OCI-M1 (cell line): ENCODE measurements at regions not wholly inside any gene's neighbourhood (a gene's known extent, or its start where the extent isn't known, plus 50 kb on each side); places are given as distances from the start of the nearest gene placed in this dataset.
"Not testable (repeated sequence)": the region's sequence is repeated elsewhere in the genome, so short reads cannot be mapped to it uniquely, and the experiment has no call there.

Experiments
- DNase-seq: peaks from one replicate; lab custom pipeline; 2025; lab: John Stamatoyannopoulos, UW

DNA sequence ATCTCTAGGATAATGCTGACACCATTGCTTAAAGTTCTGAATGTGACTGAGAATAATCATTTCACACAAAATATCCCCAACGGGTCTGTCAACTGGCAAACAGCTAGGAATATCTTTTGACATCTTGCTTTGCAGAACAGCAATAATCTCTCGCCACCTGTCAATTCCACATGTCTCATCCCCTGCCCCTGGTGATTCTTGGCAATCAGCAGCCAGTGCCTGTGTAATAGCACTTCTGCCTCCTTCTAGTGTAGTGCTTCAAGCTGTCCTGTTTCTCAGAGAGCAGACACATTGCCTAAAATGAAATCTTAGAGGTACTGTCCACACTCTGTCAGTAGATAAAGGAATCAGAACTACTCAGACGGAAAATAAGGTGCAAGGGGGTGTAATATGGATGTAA is 984.4 kb downstream of the LTN1 start:
- peak; percentile 5 for DNase-seq

- DNase-seq, result not testable (repeated sequence)
Measured at GRCh38 chr21:28003627-28004026, 989.0 kb downstream of the LTN1 start.

- not testable (repeated sequence) for DNase-seq
Measured at GRCh38 chr21:27996906-27997305, 995.8 kb downstream of the LTN1 start.

DNA sequence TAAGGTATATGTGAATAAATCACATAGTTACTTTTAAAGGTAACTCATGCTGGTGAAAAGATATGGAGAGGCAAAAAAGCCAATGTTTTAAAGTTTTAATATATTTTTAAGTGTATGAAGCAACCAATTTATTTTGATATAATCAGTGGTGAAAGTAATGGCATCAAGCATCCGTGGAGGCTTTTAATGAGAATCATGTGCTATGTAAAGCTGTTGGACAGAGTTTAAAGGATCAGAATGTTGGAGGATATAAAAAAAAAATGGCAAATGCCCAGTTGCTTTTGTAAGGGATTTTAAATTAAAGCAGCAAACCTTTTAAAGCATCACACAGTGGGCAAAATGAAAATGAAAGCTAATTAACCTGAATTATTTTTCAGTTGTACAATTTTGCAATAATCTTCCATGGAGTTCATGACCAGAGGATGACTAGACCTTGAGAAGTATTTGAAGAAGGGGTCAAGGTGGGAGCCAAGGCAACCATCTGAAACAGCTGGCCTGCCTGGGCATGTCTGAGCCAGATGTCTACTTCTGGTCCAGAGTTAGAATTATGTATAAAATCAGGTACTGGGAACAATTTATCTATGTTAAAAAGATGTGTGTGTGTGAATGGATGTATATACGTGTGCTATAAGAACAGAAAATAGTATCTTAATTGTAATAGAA is 1007.9 kb downstream of the LTN1 start:
- DNase-seq, result not testable (repeated sequence)

GRCh38 chr21:27979446-27979845 is 1012.6 kb upstream of the ADAMTS5 start:
- DNase-seq, result not testable (repeated sequence)

- DNase-seq, result no peak
Measured at GRCh38 chr21:27975514-27975913, 1008.6 kb upstream of the ADAMTS5 start.

- DNase-seq, result not testable (repeated sequence)
Measured at GRCh38 chr21:27974152-27974551, 1007.3 kb upstream of the ADAMTS5 start.

- DNase-seq, result not testable (repeated sequence)
Measured at GRCh38 chr21:27968240-27968639, 1001.4 kb upstream of the ADAMTS5 start.

DNA sequence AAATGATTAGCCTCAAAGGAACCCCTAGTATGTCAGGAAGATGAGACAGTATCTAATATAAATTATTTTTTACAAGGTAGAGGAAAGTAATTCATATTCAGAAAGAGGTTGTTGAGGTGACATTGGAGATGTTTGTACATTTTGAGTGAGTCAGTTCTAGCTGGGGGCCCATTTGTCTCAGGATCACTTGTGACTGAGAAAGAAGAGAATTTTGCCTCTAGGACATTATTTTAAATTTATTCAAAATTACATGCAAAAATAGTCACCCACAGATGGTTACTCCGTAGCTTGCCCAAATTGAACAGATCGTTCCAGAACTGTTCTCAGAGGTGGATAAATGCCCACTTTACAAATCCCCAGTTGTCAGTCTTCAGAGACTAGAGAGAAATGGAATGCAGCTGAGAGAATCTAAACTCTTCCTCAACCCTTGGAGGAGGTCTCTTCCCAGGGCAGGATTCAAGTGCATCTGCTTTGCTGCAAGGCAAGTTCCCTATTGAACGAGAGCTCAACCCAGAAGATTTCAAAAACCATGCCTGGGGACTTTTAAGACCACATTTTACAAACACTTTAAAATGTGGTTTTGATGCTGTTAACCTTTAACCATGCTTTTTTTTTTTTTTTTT is 987.8 kb upstream of the ADAMTS5 start:
- no peak for DNase-seq

GRCh38 chr21:27953340-27954045 is 986.6 kb upstream of the ADAMTS5 start:
- DNase-seq, result peak; percentile 69

DNA sequence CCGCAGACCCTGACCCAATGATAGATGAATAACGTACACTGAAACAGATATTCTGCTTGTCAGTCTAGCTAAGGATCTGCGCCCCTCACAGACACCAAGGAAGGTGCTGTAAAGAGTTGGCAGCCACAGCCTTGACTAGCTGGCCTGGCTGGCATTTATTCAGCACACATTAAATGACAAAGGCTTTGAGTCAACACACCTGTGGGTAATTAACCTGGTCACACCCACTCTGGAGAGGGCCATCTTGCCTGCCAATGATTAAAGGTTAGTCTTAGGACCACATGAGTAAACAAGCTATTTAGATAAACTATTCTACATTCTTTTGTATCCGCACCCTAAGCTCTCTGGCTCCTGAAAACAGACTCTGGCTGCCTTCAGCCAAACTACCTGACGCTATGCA is 982.2 kb upstream of the ADAMTS5 start:
- DNase-seq, result not testable (repeated sequence)

DNA sequence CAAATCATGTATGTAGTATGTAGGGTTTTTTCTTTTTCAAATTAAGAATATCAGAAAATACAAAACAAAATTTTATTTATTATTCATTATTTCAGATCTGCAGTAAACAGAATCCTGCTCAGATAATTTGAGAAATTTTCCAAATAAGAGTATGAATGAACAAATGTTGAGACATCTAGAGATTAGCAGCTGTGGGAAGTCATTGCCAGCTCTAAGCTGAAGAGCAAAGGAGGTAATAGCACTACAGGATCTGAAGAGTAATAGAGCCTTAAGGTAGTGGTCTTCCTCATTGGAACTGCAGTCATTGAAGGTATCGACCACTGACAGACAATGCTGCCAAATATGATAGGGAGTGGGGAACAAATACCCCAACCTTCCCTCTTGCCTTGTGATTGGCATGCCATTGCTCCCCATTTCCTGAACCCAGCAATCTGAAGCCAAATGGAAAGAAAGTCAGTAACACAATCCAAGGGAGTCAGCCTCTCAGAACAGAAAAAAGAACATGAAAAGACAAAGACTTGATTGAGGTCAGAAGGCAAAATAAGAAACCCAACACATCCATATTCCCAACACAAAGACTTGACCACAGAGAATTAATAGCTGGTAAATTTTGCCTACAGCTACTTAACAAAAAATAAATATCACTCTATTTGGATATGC is 963.4 kb upstream of the ADAMTS5 start:
- not testable (repeated sequence) for DNase-seq

DNA sequence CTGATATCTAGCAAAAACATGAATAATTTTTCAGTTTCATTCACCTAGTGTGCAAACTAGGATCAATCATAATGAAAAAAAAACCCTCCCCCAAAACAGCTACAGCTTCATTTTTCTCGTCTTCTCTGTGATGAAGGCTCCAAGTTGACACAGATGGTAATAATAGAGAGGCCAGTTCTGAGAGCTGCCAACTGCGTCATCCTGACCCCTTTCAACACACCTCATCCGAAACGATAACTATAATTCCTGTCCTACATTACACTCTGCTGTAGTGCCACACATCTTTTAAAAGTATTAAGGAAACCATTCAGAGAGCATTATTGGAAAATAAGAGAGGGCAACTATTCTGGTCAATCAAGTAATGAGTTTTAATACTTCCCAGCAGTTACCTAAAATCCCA is 962.3 kb upstream of the ADAMTS5 start:
- not testable (repeated sequence) for DNase-seq

- peak; percentile 76 for DNase-seq
Measured at GRCh38 chr21:27928534-27929115, 961.7 kb upstream of the ADAMTS5 start.

DNA sequence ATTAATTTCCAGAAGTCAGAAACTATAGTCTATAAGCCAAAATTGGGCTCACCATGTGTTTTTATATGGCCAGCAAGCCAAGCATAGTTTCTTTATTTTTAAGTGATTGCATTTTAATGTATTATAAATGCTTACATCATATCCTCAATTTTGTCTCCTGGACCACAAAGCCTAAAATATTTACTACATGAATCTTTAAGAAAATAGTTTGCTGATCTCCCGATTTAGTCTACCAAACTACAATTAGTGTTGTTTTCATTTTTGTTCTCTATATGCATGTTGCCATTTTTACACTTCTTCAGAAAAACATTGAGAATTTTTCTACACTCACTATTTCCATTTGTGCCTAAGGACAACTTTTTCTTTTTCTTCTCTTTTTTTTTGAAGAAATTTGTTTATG is 954.5 kb upstream of the ADAMTS5 start:
- DNase-seq, result not testable (repeated sequence)

DNA sequence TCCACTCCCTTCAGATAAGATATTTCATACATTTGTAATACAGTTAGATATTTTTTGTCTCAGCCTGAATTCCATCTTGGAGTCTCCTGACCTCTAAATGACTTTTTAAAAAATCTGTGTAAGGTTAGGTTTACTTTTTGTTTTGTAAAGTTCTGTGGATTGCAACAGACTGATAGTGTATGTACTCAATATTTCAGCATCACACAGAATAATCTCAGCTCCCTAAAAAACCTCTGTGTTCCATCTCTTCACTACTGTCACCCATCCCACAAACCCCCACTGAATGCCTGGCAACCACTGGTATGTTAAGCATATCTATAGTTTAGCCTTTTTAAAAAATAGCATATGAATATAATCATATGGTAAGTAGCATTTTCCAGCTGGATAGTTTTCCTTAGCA is 951.1 kb upstream of the ADAMTS5 start:
- not testable (repeated sequence) for DNase-seq

GRCh38 chr21:27916326-27916725 is 949.4 kb upstream of the ADAMTS5 start:
- not testable (repeated sequence) for DNase-seq

GRCh38 chr21:27912133-27912532 is 945.2 kb upstream of the ADAMTS5 start:
- DNase-seq, result not testable (repeated sequence)

DNA sequence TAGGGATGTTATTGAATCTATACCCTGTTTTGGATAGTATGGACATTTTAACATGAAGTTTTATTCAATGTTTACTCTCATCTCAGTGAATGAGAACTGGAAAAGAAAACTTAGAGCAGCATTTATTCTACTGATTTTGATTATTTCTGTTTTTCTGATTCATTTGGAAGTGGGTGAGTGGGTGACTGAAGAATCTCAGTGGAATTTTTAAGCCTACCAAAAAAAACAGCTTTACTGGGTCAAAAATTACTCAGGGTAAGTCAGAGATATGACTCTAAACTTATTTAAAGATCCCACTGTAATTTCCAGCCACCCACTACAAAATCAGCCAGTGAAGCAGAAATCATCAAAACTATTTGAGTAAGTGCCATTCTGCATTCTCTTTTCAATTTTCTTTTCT is 942.6 kb upstream of the ADAMTS5 start:
- DNase-seq, result not testable (repeated sequence)

- not testable (repeated sequence) for DNase-seq
Measured at GRCh38 chr21:27908816-27909215, 941.9 kb upstream of the ADAMTS5 start.

- not testable (repeated sequence) for DNase-seq
Measured at GRCh38 chr21:27902904-27903303, 936.0 kb upstream of the ADAMTS5 start.

- not testable (repeated sequence) for DNase-seq
Measured at GRCh38 chr21:27893619-27894018, 926.7 kb upstream of the ADAMTS5 start.
